ENCODE measurements at regions not wholly inside any gene's neighbourhood (a gene's known extent, or its start where the extent isn't known, plus 50 kb on each side); places are given as distances from the start of the nearest gene placed in this dataset.
A peak's percentile ranks its signal among the peaks of the same experiment; 100 is the strongest.
"Not testable (repeated sequence)": the region's sequence is repeated elsewhere in the genome, so short reads cannot be mapped to it uniquely, and the experiment has no call there.

DNA sequence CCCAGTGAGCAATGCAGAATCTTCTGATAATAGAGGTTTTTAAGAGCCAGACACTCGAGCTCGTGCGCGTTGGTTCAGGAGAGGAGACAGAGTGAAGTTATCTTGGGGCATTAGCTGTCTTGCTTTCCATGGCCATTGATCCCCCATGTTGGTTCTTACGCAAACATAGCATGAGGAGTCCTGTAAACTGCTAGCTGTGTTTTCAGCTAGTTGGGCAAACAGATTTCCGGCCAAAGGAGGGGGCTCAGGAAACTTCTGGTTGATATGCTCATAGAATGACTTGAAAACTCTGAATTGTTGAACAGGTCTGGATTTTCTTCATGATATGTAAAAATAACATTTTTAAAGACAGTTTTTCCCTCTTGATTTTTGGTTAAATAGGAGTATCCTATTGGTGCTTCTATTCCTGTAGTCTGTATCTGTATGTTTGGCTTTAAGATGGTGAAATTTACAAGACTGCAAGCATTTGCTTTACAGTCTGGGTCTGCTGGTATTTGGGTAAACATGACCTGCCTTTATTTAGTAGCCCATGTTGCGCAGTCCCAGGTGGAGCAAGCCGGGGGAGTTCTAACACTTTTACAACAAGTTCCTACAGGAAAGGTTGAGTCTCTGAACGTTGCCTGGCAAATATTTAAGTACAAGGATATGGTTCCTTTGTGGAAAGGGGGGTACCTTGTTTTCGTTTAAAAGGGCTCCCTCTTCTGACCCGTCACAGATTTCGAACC is 218.4 kb upstream of the KCND2 start:
- no peak for DNase-seq (ENCODE audit: low read depth)
- TF ChIP-seq, protein P1, sequence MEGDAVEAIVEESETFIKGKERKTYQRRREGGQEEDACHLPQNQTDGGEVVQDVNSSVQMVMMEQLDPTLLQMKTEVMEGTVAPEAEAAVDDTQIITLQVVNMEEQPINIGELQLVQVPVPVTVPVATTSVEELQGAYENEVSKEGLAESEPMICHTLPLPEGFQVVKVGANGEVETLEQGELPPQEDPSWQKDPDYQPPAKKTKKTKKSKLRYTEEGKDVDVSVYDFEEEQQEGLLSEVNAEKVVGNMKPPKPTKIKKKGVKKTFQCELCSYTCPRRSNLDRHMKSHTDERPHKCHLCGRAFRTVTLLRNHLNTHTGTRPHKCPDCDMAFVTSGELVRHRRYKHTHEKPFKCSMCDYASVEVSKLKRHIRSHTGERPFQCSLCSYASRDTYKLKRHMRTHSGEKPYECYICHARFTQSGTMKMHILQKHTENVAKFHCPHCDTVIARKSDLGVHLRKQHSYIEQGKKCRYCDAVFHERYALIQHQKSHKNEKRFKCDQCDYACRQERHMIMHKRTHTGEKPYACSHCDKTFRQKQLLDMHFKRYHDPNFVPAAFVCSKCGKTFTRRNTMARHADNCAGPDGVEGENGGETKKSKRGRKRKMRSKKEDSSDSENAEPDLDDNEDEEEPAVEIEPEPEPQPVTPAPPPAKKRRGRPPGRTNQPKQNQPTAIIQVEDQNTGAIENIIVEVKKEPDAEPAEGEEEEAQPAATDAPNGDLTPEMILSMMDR (IDR thresholded peaks at IDR 0.05; ENCODE audit: insufficient read depth, low read length): no peak
- no peak overlapping the region for H3K4me3 ChIP-seq (ENCODE audit: low read depth, low read length)

DNA sequence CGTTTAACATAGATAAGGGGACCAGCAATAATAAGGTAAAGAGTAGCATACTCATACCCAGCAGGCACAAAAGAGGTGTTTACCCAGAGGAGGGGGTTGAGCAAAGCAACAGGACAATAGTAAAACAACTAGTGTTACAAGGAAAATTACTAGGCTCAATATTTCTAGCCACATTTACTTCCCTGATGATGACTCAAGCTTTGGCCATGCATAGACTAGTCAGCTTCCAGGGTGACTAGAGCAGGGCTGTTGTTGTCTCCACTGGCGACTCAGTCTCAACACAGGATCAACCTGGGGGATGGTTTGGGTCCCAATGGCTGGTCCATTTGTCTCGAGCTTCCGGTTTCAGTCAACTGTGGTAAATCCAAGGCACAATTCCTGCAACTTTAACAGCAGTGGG is 217.7 kb upstream of the KCND2 start:
- no peak overlapping the region for H3K4me3 ChIP-seq (ENCODE audit: low read depth, low read length)
- TF ChIP-seq, protein P1 (IDR thresholded peaks at IDR 0.05; ENCODE audit: insufficient read depth, low read length): no peak
- DNase-seq (ENCODE audit: low read depth): peak; percentile 68

DNA sequence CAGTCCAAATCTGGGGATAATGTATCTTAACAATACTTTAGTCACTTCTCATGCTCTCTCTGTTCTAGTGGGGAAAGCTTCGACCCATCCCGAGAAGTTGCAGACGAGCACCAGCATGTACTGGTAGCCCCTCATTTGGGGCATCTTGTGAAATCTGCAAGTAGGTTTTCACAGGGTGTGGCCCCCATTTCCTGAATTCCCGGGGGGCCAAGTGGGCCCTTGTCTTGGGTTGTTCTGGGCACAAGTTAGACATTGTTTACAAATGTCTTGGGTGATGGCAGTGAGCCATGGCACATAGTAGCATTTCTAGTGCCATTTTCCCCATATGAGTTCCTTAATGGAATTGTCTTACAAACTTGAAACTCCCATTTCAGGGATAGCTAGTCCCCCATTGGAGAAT is 216.7 kb upstream of the KCND2 start:
- TF ChIP-seq, protein P1 (IDR thresholded peaks at IDR 0.05; ENCODE audit: insufficient read depth, low read length): no peak
- no peak for DNase-seq (ENCODE audit: low read depth)
- no peak overlapping the region for H3K4me3 ChIP-seq (ENCODE audit: low read depth, low read length)

DNA sequence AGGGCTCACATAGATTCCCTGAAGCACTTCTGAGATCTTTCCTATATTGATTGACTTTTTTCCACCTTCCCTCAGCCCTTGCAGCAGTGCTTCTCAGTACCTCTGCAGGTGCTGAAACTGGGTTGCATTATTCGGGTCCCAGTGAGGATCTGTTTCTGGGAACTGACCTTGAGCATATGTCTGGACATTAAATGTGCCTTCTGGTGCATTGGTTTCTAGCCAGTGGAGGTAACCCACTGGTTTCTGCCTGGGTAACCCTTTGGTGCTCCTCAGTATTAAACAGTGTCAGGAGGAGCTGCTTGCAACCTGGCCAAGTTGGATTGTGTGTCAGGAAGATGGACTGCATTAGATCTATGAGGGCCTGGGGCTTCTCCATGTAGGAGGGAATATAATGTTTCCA is 213.3 kb upstream of the KCND2 start:
- TF ChIP-seq, protein P1 (IDR thresholded peaks at IDR 0.05; ENCODE audit: insufficient read depth, low read length): no peak
- H3K4me3 ChIP-seq (ENCODE audit: low read depth, low read length): no peak overlapping the region
- DNase-seq (ENCODE audit: low read depth): no peak

DNA sequence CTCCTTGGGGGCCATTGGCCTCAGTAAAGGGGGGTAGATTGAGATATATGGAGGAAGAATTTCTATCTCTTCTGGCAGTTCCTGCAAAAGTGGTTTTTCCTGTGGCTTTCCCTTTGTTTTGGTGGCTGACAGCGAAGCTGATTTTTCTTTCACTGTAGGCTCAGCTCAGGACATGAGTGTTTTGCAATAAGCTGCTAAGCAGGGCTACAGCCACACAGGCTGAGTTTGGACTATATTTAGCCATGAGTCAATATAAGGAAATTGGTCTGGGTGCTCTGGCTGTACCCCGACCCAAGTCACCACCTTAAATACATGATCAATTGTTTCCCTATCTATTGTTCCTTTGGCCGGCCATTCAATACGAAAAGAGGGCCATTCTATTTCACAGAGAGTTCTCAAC is 212.7 kb upstream of the KCND2 start:
- TF ChIP-seq, protein P1 (IDR thresholded peaks at IDR 0.05; ENCODE audit: insufficient read depth, low read length): no peak
- peak; percentile 61 for DNase-seq (ENCODE audit: low read depth)
- H3K4me3 ChIP-seq (ENCODE audit: low read depth, low read length): no peak overlapping the region

DNA sequence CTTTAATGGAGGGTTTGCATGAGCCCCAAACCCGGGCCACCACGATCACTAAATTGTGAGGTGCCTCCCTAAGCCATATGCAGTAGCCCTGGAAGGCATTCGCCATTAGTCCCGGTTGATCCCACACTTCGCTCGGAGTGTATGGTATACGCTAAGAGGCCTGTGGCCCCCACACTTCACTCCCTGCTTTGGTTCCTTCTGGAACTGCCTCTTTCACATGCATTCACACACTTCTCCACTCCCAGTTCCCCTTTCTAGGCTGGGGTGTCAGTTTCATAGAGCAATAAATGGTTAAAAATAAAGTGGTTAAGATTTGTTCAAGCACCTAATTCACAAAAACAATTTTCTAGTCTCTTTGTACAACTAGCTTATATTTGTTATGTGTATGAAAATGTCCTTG is 212.1 kb upstream of the KCND2 start:
- no peak overlapping the region for H3K4me3 ChIP-seq (ENCODE audit: low read depth, low read length)
- DNase-seq (ENCODE audit: low read depth): no peak
- TF ChIP-seq, protein P1 (IDR thresholded peaks at IDR 0.05; ENCODE audit: insufficient read depth, low read length): no peak

DNA sequence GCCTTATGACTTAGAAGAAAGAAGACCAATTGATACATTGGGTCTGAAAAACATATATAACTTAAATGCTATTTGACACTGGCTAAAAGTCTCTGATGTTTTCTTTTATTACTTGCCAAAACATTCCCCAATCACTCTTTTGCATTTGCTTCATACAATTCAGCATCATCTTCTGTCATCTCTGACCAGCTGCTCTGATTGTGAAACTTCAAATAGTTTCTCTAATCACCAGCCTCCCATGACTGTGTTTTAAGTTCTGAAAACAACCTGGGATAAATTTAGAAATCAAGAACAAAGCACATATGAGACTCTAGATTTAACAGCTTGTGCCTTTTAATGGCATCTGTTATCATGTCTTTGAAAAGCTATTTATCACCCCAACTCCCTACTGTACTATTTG is 208.4 kb upstream of the KCND2 start:
- H3K4me3 ChIP-seq (ENCODE audit: low read depth, low read length): no peak overlapping the region
- TF ChIP-seq, protein P1 (IDR thresholded peaks at IDR 0.05; ENCODE audit: insufficient read depth, low read length): no peak
- peak; percentile 92 for DNase-seq (ENCODE audit: low read depth)

DNA sequence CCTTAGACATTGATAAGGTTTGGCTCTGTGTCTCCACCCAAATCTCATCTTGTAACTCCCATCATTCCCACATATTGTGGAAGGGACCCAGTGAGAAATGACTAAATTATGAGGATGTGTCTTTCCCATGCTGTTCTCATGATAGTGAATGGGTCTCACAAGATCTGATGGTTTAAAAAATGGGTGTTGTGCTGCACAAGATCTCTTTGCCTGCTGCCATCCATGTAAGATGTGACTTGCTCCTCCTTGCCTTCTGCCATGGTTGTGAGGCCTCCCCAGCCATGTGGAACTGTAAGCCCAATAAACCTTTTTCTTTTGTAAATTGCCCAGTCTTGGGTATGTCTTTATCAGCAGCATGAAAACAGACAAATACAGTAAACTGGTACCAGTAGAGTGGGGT is 206.1 kb upstream of the KCND2 start:
- H3K4me3 ChIP-seq (ENCODE audit: low read depth, low read length): not testable (repeated sequence)

More for the DNA sequence above, 206.1 kb upstream of the KCND2 start:
- DNase-seq (ENCODE audit: low read depth): not testable (repeated sequence)

Data from fibroblast of the aortic adventitia (primary cell).